Posterior vena cava (tissue), 2 donors: ENCODE measurements at regions not wholly inside any gene's neighbourhood (a gene's known extent, or its start where the extent isn't known, plus 50 kb on each side); places are given as distances from the start of the nearest gene placed in this dataset.

Experiments
- DNase-seq: peaks from one replicate; pipeline ENCODE4 v3.0.0-alpha.2; 2020; ENCODE audit warnings: low spot score
- intact Hi-C, 2 donors: fragments of 100-400 bp; cut with DNase I; formaldehyde crosslinking; loops; one replicate each; pipeline versions ENCODE4 v1.14.1 to v1.14.2; 2022 to 2023
- donor health status: DM: yes; HTN: yes; CAD: no.
- donor health status: DM: yes; HTN: yes; CAD: no.

DNA sequence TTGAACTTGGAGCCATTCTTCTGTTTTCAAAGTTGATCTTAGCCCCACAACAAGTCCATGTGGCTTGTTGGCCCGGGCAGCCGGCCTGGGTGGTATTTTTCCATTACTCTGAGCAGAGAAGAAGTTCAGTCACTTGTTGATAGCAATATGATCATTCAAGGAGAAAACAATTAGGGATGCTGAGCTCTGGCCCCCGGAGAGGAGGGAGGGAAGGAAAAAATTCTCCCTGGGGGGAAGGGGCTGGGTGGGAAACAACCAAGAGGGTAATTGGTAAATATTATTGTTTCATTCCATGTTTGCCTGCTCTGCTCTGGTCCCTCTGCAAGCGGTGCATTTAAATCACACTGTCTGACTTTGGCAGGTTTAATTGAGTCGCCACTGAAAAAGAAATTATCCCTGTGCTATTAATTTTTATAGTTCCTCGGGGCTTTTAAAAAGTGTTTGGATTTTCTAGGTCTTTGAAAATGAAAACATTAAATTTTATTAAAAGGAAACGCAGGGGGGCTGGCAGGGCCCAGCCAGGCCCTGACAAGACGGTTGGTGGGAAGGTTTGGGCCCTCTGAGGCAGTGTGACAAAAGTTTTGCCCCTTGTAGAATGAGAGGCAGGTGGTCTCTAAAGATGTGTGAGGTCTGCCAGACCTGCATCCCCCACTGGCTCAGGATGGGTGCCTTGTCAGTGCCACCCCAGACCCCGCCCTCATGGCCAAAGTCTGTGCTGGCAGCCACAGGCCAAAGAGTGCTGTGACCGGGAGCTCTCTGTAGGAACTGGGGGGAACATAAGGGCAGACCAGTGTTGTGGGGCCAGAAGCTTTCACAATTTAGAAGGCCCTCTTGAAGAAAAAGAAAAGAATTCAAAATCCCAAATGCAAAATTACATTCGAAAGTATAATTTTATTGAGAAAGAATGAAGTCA, 52.5 kb upstream of the SLC14A2 start:
- intact Hi-C loops, result no loop called here
- DNase-seq, result peak; percentile 91

DNA sequence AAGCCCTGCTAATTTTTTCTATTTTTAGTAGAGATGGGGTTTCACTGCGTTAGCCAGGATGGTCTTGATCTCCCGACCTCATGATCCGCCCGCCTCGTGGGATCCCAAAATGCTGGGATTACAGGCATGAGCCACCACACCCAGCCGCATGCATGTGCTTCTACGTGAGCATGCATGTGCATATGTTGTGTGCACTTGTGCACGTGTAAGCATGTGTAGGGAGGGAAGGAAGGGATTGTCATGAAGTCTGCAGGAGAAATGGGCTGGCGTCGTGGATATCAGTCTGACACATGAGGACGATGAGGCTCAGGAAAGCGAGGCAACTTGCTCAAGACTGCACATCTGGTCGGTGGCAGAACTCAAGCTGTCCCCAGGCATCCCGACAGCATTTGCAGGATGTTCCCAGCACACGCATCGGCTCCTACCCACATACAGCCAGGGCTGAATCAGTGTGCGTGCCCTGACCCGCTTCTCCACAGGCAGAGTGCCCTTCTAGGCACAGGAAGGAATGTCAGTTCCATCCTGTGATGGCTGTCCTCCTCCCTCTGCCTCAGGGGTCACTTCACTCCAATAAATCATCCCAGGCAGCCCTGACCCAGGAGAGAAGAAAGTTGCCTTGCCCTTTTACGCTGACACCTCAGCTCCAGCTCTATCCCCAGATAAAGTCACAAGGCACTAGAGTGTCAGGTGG, 49.9 kb upstream of the SLC14A2 start:
- DNase-seq, result no peak
- intact Hi-C loops, result loop anchor here in 1 of 2 donors (5.0 kb wide), 1 partner anchor 52 kb away; the partner anchor contains the start of gene SLC14A2
